Dermis microvascular lymphatic vessel endothelial cell (primary cell): ENCODE measurements at regions not wholly inside any gene's neighbourhood (a gene's known extent, or its start where the extent isn't known, plus 50 kb on each side); places are given as distances from the start of the nearest gene placed in this dataset.

ENCODE experiments used
- DNase-seq, 2 donors: peaks; one replicate each; pipeline versions ENCODE4 v3.0.0 to v3.0.0-alpha.2; 2010; ENCODE audit warnings: low read depth in 2 of 2

GRCh38 chr2:23065210-23065609, 319.8 kb upstream of the KLHL29 start:
- no peak for DNase-seq

GRCh38 chr2:23065936-23066335, 319.0 kb upstream of the KLHL29 start:
- DNase-seq = no peak

- DNase-seq = no peak
These were observed 318.3 kb upstream of the KLHL29 start for GRCh38 chr2:23066686-23067085.

- DNase-seq = no peak
These were observed 315.8 kb upstream of the KLHL29 start for GRCh38 chr2:23069156-23069555.

- no peak for DNase-seq
These were observed 315.1 kb upstream of the KLHL29 start for GRCh38 chr2:23069923-23070322.

GRCh38 chr2:23073056-23073455, 311.9 kb upstream of the KLHL29 start:
- DNase-seq = no peak

- no peak for DNase-seq
These were observed 311.3 kb upstream of the KLHL29 start for GRCh38 chr2:23073671-23074070.

GRCh38 chr2:23077596-23077995, 307.4 kb upstream of the KLHL29 start:
- no peak for DNase-seq

- no peak for DNase-seq
These were observed 306.1 kb upstream of the KLHL29 start for GRCh38 chr2:23078784-23079434.

- DNase-seq = no peak
These were observed 301.0 kb upstream of the KLHL29 start for GRCh38 chr2:23083966-23084365.

GRCh38 chr2:23091019-23091418, 294.0 kb upstream of the KLHL29 start:
- no peak for DNase-seq

- DNase-seq = no peak
These were observed 293.1 kb upstream of the KLHL29 start for GRCh38 chr2:23091900-23092299.

GRCh38 chr2:23092831-23093230, 292.1 kb upstream of the KLHL29 start:
- DNase-seq = no peak

- no peak for DNase-seq
These were observed 291.5 kb upstream of the KLHL29 start for GRCh38 chr2:23093513-23093912.

GRCh38 chr2:23096906-23097602, 287.9 kb upstream of the KLHL29 start:
- no peak for DNase-seq

- no peak for DNase-seq
These were observed 284.6 kb upstream of the KLHL29 start for GRCh38 chr2:23100406-23100805.

- DNase-seq = no peak
These were observed 278.7 kb upstream of the KLHL29 start for GRCh38 chr2:23106242-23106785.

- no peak for DNase-seq
These were observed 277.5 kb upstream of the KLHL29 start for GRCh38 chr2:23107327-23107941.

GRCh38 chr2:23111263-23111662, 273.7 kb upstream of the KLHL29 start:
- DNase-seq = no peak

GRCh38 chr2:23112517-23112916, 272.5 kb upstream of the KLHL29 start:
- DNase-seq = no peak

GRCh38 chr2:23114299-23114698, 270.7 kb upstream of the KLHL29 start:
- DNase-seq = no peak

- DNase-seq = no peak
These were observed 266.7 kb upstream of the KLHL29 start for GRCh38 chr2:23118313-23118712.

- no peak for DNase-seq
These were observed 266.1 kb upstream of the KLHL29 start for GRCh38 chr2:23118894-23119293.
